Smooth muscle cell (in vitro differentiated cells): ENCODE measurements at regions not wholly inside any gene's neighbourhood (a gene's known extent, or its start where the extent isn't known, plus 50 kb on each side); places are given as distances from the start of the nearest gene placed in this dataset.
A peak's percentile ranks its signal among the peaks of the same experiment; 100 is the strongest.

Experiments
- DNase-seq: peaks from one replicate; lab custom pipeline; 2025; ENCODE audit not compliant: unreplicated experiment; lab: John Stamatoyannopoulos, UW
- H2AFZ ChIP-seq: fragments of 200-600 bp; sonication (generic); 2 replicates; pipeline ENCODE4 v1.6.0; 2016; ENCODE audit warnings: antibody characterized with exemption, low read depth, mild to moderate bottlenecking
- H3F3A ChIP-seq: fragments of 200-600 bp; sonication (generic); 2 replicates; pipeline ENCODE4 v1.6.0; 2017; ENCODE audit warnings: antibody characterized with exemption, low read depth
- H3K27ac ChIP-seq: fragments of 200-600 bp; sonication (generic); 2 replicates; pipeline ENCODE4 v1.5.1; 2016; ENCODE audit warnings: low read depth, mild to moderate bottlenecking
- H3K27me3 ChIP-seq: fragments of 200-600 bp; sonication (generic); 2 replicates; pipeline ENCODE4 v1.6.1; 2016; ENCODE audit warnings: low read depth, mild to moderate bottlenecking
- H3K36me3 ChIP-seq: fragments of 200-600 bp; sonication (generic); 2 replicates; pipeline ENCODE4 v1.5.1; 2016; ENCODE audit warnings: low read depth
- H3K4me1 ChIP-seq: fragments of 200-600 bp; sonication (generic); 2 replicates; pipeline ENCODE4 v1.5.1; 2016; ENCODE audit warnings: low read depth
- H3K4me2 ChIP-seq: fragments of 200-600 bp; sonication (generic); 2 replicates; pipeline ENCODE4 v1.6.0; 2016; ENCODE audit warnings: mild to moderate bottlenecking
- H3K4me3 ChIP-seq: fragments of 200-600 bp; sonication (generic); 2 replicates; pipeline ENCODE4 v1.5.1; 2016; ENCODE audit warnings: mild to moderate bottlenecking
- H3K79me2 ChIP-seq: fragments of 200-600 bp; sonication (generic); 2 replicates; pipeline ENCODE4 v1.6.0; 2016; ENCODE audit warnings: low read depth, mild to moderate bottlenecking
- H3K9ac ChIP-seq: fragments of 200-600 bp; sonication (generic); 2 replicates; pipeline ENCODE4 v1.6.0; 2016; ENCODE audit warnings: low read depth
- H3K9me3 ChIP-seq: fragments of 200-600 bp; sonication (generic); replicated peaks from 2 replicates; pipeline ENCODE4 v1.5.1; 2016; ENCODE audit warnings: low read depth
- H4K20me1 ChIP-seq: fragments of 200-600 bp; sonication (generic); 2 replicates; pipeline ENCODE4 v1.6.0; 2016; ENCODE audit warnings: low read depth
- WGBS: methylation state at CpG from one replicate; pipeline ENCODE4 v1.1.7; 2016; ENCODE audit warnings: low lambda C conversion rate; 5-methylcytosine and 5-hydroxymethylcytosine counted together
- TF ChIP-seq, protein P1 (sequence below): fragments of 200-600 bp; sonication (generic); IDR thresholded peaks from 2 replicates; pipeline ENCODE4 v1.5.1; 2017; ENCODE audit warnings: borderline replicate concordance, mild to moderate bottlenecking, antibody characterized with exemption; ENCODE audit not compliant: insufficient read depth, poor library complexity, severe bottlenecking

DNA sequence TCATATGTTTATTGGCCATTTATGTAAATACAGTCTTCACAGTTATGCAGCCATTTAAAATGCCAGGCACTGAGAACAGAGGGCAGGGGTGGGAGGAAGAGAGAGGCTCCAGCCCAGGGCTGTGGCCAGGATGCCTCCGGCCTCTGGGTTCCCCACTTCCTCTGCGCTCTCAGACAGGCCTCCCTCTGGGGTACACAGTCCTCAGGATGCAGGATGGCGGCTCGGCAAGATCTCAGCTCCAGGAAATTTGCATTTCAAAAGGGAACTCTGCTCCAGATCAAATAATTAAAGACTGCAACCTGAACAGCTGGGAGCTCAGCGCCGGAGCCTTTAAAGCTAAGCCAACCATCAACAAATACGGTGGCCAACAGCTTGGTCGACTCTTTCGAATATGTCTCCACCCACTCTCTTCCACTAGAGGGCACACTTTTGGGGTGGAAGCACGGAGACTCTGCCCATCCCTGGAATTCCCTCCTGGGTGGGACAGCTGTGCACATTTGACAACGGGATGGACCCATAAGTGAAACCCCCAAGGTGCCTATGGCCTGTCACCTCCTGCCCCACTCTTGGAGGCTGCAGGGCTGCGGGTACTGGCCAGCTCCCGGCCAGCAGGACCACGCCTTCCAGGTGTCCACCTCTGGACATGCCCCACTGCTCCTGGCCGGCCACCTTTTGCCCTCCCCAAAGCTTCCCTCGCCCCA lies 1044.7 kb downstream of the BRD1 start:
- no peak overlapping the region for H2AFZ ChIP-seq
- H3K9me3 ChIP-seq, result no peaks in the 10 kb centered on the region
- no peak overlapping the region for H3K27ac ChIP-seq
- H3F3A ChIP-seq, result no peaks in the 10 kb centered on the region
- WGBS, result 47% methylated on average over 16 of the region's 16 CpGs
- no peak for DNase-seq
- H3K4me2 ChIP-seq, result no peak overlapping the region
- TF ChIP-seq, protein P1, sequence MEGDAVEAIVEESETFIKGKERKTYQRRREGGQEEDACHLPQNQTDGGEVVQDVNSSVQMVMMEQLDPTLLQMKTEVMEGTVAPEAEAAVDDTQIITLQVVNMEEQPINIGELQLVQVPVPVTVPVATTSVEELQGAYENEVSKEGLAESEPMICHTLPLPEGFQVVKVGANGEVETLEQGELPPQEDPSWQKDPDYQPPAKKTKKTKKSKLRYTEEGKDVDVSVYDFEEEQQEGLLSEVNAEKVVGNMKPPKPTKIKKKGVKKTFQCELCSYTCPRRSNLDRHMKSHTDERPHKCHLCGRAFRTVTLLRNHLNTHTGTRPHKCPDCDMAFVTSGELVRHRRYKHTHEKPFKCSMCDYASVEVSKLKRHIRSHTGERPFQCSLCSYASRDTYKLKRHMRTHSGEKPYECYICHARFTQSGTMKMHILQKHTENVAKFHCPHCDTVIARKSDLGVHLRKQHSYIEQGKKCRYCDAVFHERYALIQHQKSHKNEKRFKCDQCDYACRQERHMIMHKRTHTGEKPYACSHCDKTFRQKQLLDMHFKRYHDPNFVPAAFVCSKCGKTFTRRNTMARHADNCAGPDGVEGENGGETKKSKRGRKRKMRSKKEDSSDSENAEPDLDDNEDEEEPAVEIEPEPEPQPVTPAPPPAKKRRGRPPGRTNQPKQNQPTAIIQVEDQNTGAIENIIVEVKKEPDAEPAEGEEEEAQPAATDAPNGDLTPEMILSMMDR, result peak; percentile 25
- H3K4me3 ChIP-seq, result no peak overlapping the region
- H3K4me1 ChIP-seq, result no peaks in the 10 kb centered on the region
- no peaks in the 10 kb centered on the region for H3K79me2 ChIP-seq
- no peaks in the 10 kb centered on the region for H3K36me3 ChIP-seq
- H3K27me3 ChIP-seq, result no peaks in the 10 kb centered on the region
- H4K20me1 ChIP-seq, result no peaks in the 10 kb centered on the region
- H3K9ac ChIP-seq, result no peak overlapping the region

GRCh38 chr22:48782326-48782725 lies 1045.3 kb downstream of the BRD1 start:
- Histone ChIP-seq H3K27ac (no peak overlapping the region), H3K4me3 (no peak overlapping the region), H3K4me1 (no peaks in the 10 kb centered on the region), H3K9ac (no peak overlapping the region), H3K9me3 (no peaks in the 10 kb centered on the region), H3K27me3 (no peaks in the 10 kb centered on the region), H3K79me2 (no peaks in the 10 kb centered on the region), H3F3A (no peaks in the 10 kb centered on the region), H3K36me3 (no peaks in the 10 kb centered on the region), H2AFZ (no peak overlapping the region), H3K4me2 (no peak overlapping the region), H4K20me1 (no peaks in the 10 kb centered on the region)
- TF ChIP-seq, protein P1, result no peak
- WGBS, result 86% methylated on average over 10 of the region's 10 CpGs
- no peak for DNase-seq

DNA sequence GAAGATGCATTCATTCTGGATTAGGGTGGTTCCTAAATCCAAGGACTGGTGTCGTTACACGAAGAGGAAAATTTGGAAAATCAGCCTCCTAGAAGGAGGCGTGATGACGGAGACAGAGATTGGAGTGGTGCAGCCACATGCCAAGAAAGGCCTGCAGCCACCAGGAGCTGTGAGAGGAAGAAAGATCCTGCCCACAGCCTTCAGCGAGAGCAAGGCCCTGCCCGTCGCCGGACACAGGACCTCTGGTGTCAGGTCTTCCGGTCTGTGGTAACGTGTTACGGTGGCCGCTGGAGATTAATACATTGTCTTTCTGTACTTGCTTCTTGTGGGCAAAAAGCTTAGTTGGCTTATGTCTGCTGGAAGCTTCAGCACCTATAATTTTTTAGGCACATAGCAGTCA lies 1045.8 kb downstream of the BRD1 start:
- Histone ChIP-seq H3K4me1 (no peaks in the 10 kb centered on the region), H3K9me3 (no peaks in the 10 kb centered on the region), H3K4me2 (no peak overlapping the region), H3K79me2 (no peaks in the 10 kb centered on the region), H3F3A (no peaks in the 10 kb centered on the region), H3K27ac (no peak overlapping the region), H3K4me3 (no peak overlapping the region), H4K20me1 (no peaks in the 10 kb centered on the region), H3K36me3 (no peaks in the 10 kb centered on the region), H2AFZ (no peak overlapping the region), H3K27me3 (no peaks in the 10 kb centered on the region), H3K9ac (no peak overlapping the region)
- no peak for DNase-seq
- 93% methylated on average over 12 of the region's 12 CpGs for WGBS
- TF ChIP-seq, protein P1, result no peak

DNA sequence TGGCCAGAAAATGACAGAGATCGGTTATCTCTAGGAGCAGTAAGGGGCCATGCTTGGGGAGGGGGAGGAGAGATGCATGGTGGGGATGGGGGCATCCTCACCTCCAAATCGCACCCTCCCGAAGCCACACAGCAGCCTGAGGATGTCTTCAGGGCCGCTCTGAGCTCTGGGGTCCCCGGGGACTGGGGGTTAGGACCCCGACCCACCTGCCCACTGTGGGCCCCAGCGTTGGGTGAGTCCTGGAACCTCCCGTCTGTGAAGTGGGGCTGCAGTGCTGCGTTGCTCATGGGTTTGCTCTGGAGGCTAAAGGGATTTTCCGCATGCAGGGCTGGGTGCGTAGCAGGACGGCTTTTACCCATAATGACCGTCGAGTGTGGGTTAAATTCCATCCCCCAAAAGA lies 1046.3 kb downstream of the BRD1 start:
- no peaks in the 10 kb centered on the region for H3K9me3 ChIP-seq
- 90% methylated on average over 14 of the region's 14 CpGs for WGBS
- H4K20me1 ChIP-seq, result no peaks in the 10 kb centered on the region
- H3K27me3 ChIP-seq, result no peaks in the 10 kb centered on the region
- no peak for DNase-seq
- no peak overlapping the region for H2AFZ ChIP-seq
- H3K9ac ChIP-seq, result no peak overlapping the region
- H3K27ac ChIP-seq, result no peak overlapping the region
- no peaks in the 10 kb centered on the region for H3F3A ChIP-seq
- no peak overlapping the region for H3K4me2 ChIP-seq
- no peaks in the 10 kb centered on the region for H3K4me1 ChIP-seq
- H3K36me3 ChIP-seq, result no peaks in the 10 kb centered on the region
- H3K79me2 ChIP-seq, result no peaks in the 10 kb centered on the region
- no peak overlapping the region for H3K4me3 ChIP-seq
- TF ChIP-seq, protein P1, result no peak
